ENCODE measurements at regions not wholly inside any gene's neighbourhood (a gene's known extent, or its start where the extent isn't known, plus 50 kb on each side); places are given as distances from the start of the nearest gene placed in this dataset.

DNA sequence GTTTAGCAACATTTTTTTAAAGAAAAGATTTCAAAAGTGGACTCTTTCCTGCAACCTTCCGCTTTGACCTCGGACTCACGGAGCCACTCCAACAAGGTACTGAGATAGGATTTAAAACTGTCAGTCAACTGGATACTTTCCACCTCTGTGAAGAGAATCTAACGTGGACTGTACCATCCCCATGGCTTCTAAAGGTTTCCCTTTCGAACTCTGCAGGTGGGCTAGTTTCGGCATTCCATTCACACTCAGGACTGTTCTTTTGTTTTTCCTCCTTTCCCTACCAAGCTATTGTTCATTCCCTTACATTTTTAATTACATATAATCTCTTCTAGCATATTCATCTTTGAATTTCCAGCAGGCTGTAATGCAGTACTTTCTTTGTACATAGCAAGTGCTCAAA, 88.5 kb upstream of the AKIP1 start:
- TF ChIP-seq CTCF (IDR thresholded peaks at IDR 0.05; ENCODE audit: low read length) (no peak), EZH2 (optimal IDR thresholded peaks at IDR 0.05; ENCODE audit: low read depth, low read length) (no peak), EZH2phosphoT487 (IDR thresholded peaks at IDR 0.05; ENCODE audit: low read length) (no peak)
